ENCODE measurements at regions not wholly inside any gene's neighbourhood (a gene's known extent, or its start where the extent isn't known, plus 50 kb on each side); places are given as distances from the start of the nearest gene placed in this dataset.

DNA sequence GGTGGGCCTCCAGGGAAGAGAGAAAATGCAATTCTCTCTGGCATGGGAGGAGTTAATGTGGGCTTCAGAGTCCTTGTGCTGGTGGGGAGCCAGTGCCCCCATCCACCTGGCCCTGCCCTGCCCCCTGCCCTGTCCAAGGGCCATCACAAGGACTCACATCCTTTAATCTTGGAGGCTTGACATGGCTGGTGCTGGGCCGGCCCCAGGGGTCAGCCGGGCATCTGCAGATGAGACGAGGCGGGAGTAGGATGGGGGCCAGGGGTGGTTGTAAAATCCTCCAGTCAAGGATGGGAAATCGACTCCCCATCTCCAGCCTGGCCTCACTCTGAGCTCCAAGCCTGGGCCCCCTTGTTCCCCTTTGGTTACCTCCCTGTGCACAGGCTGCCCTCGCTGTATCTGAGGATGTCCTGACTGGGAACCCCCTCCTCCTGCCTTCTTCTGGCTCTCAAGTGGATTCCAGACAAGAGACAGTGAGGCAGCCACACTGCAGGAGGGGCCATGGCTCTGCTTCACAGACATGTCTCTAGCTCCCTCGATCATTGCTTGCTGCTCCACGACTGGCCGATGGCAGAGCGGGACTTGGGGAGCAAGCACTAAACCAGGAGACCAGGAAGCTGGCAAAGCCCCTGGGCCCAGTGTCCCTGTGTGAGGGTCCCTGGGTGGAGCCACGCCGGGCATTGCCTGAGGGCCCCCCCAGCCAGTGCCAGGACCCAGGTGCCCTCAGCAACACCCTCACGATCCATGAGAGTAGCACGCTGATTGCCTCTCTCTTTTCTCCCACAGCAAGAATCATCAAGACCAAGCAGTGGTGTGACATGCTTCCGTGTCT, 1120.5 kb downstream of the BRD1 start:
- DNase-seq (ENCODE audit: low read depth) = no peak

DNA sequence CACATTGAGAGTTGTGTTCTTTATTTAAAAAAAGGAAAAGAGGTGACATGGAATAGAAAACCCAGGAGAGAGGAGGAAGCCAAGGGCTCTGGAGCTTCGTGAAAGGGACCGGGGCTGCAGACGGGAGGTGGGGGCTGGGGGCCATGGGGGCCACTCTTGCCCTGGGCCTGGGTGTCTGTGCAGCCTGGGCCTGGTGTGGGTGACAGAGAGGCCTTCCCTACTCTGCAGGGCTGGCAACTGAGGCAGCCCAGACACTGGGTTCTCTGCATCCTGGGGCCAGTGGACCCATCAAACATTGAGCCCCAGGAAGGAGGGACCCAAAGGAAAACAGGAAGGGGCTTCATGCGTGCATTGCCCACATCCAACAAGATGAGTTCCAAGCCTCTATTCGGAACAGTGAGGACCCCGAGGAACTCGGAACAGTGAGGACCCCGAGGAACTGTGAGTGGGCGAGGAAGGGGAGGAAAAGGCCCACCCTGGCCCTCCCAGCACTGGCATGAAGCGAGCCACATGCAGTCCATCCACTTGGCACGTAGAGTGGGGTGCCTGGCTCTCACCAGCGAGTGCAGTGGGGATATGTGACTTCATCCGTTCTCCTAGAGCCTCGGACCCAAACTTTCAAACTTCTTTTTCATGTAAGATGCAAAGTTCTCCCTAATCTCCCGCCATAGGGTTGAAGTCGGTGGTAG, 1121.6 kb downstream of the BRD1 start:
- no peak for DNase-seq (ENCODE audit: low read depth)

DNA sequence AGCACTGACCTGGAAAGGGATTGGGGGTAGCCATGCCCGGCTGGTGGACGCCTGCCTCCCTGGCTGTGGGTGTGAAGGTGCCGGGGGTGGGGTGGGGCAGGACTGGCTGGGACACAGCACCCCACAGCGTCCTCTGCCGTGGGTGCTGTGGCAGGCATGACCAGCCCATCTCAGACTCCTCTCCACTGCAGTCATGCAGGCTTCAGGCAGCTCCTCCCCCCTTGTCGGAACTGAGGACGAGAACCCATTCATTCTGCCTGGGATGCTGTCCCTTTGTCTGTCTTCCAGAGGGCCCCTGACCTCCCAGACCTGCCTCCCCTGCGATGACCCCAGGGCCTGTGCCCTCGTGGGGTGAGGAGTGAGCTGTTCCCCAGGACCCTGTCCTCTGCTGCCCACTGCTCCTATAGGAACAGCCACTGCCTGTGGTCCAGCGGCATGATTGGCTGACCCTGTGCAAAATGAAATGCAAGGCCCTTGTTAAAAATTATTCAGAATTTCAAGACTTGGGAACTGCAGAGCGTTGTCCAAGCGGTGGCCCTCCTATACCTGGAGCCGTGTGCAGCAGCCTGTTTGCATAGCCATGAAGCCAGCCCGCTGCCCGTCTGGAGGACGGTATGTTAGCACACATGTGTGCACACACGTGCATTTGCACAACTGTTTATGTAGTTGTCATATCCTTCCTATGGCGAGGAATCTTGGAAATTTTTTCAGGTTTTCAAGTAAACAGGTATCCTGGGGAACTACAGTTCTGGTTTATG, 1122.3 kb downstream of the BRD1 start:
- DNase-seq (ENCODE audit: low read depth) = no peak

DNA sequence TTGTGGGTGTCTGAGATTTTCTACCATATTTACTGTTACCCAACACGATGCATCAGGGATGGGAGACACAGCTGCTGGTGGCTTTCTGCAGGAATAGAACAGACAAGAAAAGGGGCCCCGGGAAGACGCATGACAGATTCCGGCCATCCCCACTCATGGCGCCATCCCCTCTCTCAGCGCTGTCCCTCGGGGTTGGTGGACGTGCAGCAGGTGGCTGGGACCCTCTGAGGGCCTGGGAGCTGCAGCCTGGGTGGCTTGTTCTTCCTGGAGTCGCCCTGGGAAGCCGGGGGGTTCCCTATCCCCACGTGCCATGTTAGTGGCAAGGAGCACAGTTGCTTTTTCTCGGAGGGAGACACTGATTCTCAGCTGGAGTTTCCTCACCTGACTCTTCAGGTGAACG, 1123.3 kb downstream of the BRD1 start:
- DNase-seq (ENCODE audit: low read depth) = no peak

DNA sequence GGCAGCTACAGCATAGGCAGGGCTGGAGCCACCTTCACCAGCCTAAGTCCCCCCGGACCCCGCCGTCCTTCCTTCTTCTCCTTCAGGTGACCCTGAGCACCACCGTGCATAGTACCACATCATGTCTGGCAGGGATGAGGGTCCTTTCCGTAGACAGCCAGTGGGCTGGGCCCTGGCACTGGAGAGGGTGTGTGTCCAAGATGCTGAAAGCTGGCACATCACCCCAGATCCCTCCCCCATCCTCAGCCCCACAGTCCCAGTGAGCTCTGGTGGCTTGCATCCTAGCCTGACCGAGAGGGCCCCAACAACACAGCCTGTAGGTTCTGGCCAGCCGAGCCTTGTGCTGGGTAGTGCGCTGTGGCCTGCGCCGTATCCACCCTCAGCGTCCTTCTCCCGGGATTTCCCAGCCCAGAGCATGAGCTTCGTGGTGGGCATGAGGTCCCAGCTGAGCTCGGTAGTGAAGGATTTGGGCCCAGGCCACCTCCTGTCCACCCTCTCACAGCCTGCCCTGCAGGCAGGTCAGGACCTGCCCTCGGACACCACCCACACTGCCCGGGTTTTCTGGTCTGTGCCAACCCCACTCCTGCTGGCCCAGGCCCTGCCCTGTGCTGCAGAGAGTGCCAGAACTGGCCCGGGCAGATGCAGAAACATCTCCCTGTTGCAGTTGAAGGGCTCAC, 1124.3 kb downstream of the BRD1 start:
- no peak for DNase-seq (ENCODE audit: low read depth)

DNA sequence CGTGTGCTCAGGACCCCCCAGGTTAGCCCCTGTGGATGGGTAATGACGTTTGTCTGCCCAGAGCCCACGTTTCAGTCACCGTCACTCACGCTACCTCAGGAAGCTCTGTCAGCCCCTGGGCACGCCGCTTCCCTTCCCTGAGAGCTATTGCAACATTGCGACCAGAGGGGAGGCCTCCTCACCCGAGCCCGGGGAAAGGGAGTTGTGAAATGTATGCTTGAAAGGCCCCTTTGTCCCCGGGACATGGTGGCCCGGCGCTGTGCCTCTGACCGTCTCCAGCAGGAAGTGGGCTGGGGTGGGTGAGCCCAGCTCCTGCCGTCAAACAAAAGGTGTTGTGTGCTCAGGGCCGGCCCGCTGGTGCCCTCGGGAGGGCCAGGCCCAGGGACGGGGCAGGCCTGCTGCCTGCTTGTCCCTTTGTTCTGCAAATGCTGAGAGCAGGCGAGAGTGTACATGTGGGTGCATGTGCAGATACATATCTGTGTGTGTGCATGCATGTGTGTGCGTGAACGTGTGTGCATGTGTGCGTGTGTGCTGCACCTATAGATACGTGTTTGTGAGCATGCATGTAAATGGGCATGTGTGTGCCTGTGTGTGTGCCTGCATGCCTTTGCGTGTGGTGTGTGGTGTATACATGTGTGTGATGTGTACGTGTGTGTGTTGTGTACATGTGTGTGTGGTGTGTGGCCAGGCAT, 1125.0 kb downstream of the BRD1 start:
- DNase-seq (ENCODE audit: low read depth) = no peak

DNA sequence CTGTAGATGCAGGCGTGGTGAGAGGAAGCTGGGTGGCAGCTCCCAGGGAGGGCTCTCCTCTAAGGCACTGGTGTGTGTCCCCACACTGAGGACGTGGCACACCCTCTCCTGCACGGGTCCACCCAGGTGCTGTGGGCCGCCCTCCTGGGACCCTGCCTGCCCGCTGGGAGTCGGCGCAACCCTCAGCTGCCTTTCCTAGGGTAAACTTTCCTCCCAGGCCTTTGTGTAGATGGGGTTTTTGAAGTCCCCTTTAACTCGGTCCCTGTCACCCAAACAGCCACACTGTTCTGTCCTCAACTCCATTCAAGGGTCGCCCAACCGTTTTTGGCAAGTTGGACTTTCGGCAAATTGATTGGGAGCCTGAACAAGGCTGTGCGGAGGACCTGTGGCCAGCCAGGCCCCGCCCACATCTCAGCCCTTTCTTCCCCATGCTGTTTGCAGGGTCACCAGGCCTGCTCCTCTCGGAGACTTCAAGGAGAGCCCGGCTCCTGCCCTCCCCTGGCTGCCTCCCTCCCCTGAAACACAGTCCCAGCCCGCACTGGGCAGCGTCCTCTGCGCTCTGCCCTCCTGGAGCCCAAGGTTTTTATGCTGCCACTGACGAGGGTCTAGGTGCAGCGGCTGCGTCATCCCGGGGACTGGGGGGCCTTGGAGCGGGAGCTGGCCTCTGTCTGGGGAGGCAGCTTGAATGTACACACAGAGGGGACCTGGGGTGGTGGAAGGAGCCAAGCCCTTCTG, 1126.2 kb downstream of the BRD1 start:
- no peak for DNase-seq (ENCODE audit: low read depth)

DNA sequence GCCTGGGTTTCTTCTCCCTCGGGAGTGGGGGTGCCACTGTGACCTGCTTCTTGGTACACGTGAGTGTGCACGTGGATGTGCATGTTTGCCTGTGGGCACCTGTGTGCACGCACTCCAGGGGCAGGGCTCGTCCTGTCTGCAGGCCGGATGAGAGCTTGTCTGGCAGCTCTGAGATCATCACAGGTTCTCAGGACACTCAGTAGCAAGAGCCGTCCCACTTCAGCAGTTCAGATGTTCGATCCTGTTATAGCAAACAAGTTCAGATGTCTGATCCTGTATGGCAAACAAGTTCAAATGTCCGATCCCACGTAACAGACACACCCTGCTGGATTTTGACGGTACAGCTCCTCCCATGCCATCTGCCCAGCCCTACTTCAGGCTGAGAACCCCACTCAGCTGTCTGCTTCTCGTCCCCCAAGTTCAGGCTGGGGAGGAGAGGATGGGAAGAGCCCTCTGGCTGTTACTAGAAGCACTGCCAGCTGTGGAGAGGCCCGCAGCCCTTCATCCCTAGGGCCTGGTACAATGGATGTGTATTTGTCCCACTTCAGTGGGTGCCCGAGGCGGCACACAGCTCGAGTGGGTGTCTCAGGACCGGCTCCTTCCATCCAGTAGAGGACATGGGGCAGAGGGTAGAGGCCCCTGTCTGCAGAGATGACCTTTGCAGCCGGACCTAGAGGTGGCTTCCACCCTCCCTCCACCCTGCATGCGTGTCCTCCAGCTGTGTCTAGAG, 1126.9 kb downstream of the BRD1 start:
- no peak for DNase-seq (ENCODE audit: low read depth)

DNA sequence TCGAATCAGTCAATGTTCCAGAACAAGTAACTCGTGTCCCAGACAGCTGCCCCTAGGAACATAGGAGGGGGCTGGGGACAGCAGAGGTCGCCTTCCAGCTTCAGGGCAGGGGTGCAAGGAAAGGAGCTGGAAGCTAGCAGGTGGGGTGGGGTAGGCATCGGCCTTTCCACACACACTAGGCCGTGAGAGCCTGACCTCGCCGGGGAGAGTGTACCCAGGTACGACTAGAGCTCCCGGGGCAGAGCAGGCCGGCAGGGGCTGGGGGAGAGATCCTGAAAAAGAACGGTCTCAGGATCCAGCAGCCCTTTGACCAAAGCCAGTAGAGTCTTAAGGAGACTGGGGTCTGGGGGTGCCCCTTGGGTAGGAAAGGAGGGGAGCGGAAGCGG, 1127.5 kb downstream of the BRD1 start:
- DNase-seq (ENCODE audit: low read depth) = no peak

DNA sequence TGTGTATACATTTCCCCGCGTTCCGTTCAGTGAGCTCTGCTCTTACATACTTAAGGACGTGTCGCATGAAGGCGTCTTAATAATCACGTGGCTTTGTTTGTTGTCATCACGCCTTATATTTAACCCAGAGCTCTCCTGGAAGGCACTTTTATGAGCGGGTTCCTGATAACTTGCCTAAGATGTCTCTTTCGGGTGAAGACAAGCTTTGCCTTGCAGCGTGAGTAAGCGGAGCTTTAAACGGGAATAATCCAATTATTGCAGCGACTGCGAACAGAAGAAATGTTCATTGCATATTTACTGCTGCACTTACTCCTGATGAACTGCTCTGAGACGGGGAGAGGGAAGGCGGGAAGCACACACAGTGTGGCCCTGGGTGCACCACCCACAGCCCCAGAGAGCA, 1128.2 kb downstream of the BRD1 start:
- DNase-seq (ENCODE audit: low read depth) = no peak

DNA sequence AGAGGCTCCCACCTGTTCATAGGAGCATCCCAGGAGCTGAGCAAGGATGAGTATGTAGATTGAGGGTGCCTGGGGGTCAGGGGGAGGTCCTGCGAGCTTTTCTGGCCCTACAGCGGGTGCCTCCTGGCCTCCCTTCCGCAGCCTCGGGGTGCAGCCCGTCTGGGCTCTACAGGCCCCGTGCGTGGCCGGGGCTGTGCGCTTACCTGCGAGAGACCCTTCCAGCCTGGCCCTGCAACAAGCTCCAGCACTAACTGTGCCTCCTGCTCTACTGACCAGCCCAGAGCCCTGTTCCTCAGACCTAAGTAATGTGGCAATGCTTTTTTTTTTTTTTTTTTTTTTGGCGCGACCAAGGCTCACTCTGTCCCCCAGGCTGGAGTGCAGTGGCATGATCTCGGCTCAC, 1129.1 kb downstream of the BRD1 start:
- DNase-seq (ENCODE audit: low read depth) = no peak

DNA sequence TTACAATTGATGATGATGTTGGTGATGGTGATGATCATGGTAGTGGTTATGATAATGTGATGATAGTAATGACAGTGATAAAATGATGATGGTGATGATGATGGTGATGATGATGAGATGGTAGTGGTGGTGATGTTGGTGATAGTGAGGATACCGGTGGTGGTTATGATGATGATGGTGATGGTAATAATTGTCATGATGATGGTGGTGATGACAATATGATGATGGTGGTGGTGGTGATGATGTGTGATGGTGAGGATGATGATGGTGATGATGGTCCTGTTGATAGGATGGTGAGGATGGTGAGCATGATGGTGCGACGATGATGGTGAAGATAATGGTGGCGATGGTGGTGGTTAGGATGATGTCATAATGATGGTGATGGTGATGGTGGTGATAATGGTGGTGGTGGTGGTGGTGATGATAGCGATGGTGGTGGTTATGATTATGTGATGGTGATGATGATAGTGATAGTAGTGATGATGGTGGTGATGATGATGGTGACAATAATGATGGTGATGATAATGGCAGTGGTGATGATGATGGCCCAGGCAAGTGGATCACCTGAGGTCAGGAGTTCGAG, 1129.9 kb downstream of the BRD1 start:
- no peak for DNase-seq (ENCODE audit: low read depth)

DNA sequence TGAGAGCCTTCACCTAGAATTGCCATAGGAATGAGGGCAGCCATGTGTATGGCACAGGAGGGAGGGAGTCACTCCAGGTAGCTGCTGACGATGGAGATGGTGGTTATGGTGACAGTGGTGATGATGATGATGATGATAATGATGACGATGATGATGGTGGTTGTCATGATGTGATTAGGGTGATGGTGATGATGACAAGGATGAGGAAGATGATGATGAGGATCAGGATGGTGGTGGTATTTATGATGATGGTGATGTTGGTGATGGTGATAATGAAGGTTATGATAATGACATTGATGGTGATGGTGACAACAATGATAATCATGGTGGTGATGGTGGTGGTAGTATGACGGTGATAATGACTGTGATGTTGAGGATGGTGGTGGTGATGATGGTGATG, 1130.5 kb downstream of the BRD1 start:
- DNase-seq (ENCODE audit: low read depth) = no peak

DNA sequence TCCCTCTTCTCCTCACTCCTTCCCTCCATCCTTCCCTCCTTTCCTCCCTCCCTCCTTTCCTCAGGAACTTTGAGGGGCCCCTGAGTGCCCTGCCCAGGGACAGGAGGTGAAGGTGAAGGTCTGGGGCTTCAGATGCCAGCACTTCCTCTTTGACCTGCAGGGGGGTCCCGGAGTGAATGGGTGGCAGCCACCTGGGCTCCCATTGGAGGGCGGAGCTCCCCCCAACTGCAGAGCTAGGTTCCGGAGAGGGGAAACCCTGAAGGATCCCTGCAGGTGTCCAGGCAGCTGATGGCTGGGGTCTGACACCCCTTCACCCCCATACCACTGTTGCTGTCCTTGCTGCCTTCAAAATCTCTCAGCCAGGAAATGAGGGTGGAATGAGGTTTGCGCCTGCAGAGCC, 1131.3 kb downstream of the BRD1 start:
- no peak for DNase-seq (ENCODE audit: low read depth)

DNA sequence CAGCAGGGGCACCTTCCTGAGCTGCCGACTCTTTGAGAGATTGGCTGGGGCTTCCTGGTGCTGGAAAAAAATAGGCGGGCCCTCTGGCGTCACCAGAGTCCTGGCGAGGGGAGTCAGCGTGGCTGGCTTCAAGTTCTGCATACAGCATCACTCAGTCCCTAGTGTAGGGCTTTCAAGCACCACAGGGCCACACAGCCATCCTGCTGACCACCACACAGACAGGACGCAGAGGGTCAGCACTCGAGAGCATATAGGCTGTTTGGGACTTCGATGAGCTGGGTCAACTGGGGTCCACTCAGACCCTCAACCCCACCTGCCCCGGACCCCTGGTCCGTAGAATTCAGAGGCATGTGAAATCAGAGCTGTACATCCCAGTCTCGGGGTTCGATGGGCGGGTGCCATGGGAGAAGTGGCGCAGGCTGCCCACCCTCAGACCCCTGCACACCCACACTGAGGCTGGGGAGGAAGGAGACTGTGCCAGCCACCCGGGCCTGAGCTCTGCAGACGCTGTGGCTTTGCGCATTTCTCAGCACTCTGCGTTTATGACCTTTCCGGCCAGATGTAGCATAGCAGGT, 1131.9 kb downstream of the BRD1 start:
- no peak for DNase-seq (ENCODE audit: low read depth)

DNA sequence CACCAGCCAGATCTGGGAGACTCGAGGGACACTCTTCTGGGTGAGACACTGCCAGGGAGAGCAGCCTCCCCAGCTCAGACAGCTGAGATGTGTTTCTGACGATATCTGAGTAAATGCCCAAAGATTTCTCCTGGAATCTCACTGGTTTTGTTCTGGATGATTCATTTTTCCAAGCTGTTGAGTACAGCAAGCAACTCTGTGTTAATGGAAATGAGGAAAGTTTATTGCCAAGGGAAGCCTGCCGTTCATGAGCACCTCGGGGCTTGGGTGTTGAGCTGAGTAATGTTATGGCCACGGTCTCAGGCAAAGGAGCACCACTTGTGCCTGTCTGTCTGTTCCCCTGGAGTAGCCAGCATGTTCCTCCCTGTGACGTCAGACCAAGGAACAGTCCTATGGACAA, 1132.4 kb downstream of the BRD1 start:
- DNase-seq (ENCODE audit: low read depth) = no peak

DNA sequence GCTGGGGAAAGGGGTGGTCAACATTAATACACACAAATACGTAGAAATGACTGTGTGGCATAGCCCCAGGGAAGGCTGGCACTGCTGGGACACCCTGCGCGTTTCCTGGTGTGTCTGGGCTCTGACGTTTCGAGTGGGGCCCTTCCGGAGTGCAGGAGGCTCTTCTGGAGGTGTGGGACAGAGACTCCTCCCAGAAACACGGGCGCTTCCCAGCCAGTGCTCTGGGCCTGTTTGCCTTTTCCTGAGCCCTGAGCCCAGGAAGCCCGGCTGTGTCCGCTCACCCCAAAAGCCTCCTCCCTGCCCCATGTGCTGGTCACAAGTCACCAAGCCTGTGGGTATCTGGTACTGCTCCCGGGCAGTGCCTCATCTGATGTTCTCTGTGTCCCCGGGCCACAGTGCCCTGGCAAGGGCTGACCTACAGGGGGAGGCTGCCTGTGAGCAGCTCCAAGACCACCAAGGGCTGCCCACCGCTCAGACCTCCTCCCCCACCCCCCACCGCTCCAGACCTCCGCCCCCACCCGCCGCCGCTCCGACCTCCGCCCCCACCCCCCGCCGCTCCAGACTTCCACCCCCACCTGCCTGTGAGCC, 1133.3 kb downstream of the BRD1 start:
- DNase-seq (ENCODE audit: low read depth) = no peak

DNA sequence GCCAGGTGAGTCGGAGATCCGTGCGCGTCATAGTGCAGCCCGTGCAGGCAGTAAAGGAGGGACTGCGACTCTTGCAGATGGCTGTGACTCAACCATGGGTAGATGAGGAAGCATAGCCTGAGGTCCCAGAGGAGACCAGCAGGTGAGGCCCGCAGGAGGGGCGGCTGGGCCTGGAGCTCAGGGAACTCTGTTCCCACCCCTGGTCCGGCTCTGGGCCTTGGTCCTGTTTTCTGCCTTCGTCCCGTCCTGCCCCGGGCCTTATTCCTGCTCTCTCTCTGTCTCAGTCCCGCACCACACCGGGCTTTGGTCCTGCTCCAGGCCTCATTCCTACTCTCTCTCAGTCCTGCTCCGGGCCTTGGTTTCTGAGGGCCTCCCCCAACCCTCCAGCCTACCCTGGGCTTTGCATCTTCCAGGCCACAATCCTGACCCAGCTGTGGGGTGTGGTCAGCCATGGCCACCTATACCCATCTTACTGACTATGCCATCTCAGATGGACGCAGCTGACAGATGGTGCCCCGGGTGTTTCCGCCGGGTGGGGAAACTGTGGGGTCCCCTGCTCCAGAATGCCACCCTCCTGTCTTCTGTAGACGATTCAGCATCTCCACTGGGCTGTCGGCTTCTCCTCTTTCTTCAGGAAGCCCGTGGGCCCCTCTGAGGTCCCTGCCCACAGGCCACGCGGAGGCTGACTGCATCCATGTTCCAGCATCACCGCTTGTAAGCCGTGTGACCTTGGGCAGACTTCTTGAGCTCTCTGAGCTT, 1134.1 kb downstream of the BRD1 start:
- DNase-seq (ENCODE audit: low read depth) = no peak
